OCI-LY3 (cell line): ENCODE measurements at regions not wholly inside any gene's neighbourhood (a gene's known extent, or its start where the extent isn't known, plus 50 kb on each side); places are given as distances from the start of the nearest gene placed in this dataset.

Source experiments
- CTCF ChIP-seq: fragments of 200-600, 300-600 bp; sonication (generic); IDR thresholded peaks from 2 replicates; pipeline ENCODE4 v1.5.1; 2014; ENCODE audit warnings: antibody characterized with exemption, low read length, low read depth
- EZH2phosphoT487 ChIP-seq: fragments of 200-600 bp; shearing (Covaris generic); IDR thresholded peaks from 2 replicates; pipeline ENCODE4 v1.6.1; 2018; ENCODE audit warnings: antibody characterized with exemption, mixed run types, low read depth

GRCh38 chr2:56522605-56523089 lies 338.9 kb downstream of the CCDC85A start:
- TF ChIP-seq CTCF (no peak), EZH2phosphoT487 (no peak)
